ENCODE measurements at regions not wholly inside any gene's neighbourhood (a gene's known extent, or its start where the extent isn't known, plus 50 kb on each side); places are given as distances from the start of the nearest gene placed in this dataset.

DNA sequence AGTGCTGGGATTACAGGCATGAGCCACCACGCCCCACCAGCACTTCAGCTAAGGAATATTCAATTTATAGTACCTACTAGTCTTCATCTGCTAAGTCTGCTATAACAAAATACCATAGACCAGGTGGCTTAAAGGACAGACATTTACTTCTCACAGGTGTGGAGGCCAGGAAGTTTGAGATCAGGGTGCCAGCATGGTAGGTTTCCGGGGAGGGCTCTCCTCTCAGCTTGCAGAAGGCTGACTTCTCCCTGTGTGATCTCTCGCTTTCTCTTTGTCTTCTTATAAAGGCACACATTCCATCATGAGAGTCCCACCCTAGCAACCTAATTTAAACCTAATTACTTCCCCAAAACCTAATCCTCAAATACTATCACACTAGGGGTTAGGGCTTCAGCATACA lies 433.0 kb downstream of the INSC start:
- DNase-seq, result no peak

DNA sequence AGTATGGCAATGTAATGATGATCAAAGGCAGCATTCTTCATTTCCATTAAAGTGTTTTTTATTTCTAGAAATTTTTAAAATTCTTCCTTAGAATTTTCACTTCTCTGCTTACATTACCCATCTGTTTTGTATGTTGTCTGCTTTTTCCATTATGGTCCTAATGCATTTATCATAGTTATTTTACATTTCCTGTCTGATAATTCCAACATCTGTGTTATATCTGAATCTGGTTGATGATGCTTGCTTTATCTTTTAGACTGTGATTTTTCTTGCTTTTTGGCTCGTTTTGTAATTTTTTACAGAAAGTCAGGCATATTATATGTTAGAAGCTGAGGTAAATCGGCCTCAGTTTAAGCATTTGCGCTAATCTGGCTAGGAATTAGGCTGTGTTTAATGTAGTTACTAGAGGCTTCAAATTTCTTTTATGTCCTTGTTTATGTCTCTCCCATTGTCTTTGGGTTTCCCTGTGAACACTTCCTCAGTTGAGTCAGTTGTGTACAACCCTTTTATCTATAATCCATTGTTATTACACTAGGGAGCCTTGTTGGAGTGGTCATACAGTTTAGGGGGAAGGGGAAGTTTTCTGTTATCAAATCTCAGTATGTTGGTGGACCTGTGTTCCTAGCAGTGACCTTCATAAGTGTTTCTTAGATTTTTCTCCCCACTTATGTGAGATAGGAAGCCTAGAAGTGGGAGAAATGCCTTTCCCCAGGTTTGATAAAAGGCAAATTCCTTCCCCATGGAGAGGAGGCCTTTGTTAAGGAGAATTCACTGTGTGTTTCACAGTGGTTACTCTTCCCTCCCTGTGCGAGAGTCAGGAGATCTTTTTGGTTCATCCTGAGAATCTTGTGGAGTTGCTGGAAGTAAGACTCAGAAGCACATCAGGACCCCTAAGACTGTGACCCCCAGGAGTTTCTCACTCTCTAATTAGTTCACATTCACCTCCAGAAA lies 437.5 kb downstream of the INSC start:
- DNase-seq, result no peak

DNA sequence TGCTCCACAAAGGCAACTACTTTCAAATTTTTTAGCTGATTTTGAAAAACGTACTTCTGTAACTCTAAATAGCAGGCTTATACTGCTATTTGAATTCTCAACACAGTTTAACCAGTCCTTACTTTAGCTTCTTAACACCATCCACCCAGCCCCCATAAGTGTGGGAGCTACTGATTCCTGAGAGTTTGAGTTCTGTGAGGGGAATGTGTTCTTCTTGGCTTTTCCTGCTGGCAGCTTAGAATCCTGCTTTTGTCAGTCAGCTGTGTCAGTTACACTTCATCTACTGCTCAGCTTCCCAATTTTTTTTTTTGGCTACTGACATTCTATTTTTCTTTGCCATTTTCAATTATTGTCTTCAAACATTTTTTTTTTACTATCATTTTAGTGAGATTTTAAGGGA lies 440.4 kb downstream of the INSC start:
- no peak for DNase-seq

DNA sequence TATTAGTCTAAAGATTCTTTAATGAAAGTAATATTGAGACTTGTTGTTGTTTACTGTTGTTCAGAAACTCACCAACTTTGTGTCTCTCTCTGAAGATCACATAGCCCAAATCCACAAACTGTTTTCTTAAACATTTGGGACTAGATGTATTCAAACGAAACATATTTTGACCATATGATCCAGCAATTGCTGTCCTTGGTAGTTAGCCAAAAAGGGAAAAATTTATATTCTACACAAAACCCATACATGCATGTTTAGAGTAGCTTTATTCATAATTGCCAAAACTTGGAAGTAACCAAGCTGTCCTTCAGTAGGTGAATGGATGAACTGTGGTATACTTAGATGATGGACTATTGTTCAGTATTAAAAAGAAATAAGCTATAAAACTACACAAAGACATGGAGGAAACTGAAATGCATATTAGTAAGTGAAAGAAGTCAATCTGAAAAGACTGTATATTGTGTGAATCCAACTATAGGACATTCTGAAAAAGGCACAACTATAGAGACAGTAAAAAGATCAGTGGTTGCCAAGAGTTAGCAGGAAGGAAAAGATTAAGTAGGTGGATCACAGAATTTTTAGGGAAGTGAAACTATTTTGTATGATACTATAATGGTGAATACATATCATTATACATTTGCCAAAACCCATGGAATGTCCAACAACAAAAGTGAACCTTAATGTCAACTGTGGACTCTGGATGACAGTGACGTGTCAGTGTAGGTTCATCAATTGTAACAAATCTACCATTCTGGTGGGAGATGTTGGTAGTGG lies 442.9 kb downstream of the INSC start:
- no peak for DNase-seq

DNA sequence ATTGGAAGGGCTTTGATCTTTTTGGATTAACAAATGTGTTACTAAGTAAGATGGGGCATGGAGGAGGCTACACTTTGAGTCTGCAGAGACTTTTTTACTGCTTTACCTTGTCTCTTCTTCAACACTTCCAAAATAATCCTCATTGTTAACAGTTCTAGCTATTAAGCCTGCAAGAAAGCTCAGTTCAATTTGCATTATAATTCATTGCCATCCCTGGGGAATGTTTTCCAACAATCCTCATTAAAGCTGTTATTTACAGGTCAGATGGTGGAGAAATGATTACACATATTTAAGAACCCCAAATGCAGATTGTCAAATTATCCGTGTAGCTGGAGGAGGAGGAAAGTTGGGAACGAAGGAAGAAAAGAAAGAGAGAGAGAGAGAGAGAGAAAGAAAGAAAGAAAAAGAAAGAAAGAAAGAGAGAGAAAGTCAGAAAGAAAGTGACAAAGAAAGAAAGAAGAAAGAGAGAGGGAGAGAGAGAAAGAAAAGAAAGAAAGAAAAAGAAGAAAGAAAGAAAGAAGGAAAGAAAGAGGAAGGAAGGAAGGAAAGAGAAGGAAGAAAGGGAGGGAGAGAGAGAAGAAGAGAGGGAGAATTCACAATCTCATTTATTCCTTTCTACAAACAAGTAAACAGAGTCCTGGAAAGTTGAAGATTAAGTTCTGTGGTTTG lies 443.9 kb downstream of the INSC start:
- no peak for DNase-seq

DNA sequence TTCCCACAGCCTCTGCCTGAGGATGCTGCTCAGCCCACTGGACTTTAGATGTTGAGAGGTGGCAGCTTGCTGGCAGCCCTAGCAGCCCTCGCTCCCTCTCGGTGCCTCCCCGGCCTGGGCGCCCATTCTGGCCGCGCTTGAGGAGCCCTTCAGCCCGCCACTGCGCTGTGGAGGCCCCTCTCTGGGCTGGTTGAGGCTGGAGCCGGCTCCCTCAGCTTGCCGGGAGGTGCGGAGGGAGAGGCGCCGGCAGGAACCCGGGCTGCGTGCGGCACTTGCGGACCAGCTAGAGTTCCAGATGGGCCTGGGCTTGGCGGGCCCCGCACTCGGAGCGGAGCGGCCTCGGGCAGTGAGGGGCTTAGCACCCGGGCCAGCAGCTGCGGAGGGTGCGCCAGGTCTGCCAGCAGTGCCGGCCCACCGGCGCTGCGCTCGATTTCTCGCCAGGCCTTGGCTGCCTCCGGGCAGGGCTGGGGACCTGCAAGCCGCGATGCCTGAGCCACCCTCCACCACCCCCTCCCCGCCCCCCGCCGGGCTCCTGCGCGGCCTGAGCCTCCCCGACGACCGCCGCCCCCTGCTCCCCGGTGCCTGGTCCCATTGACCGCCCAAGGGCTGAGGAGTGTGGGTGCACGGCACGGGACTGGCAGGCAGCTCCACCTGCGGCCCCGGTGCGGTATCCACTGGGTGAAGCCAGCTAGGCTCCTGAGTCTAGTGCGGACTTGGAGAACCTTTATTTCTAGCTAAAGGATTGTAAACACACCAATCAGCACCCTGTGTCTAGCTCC lies 446.2 kb downstream of the INSC start:
- no peak for DNase-seq

DNA sequence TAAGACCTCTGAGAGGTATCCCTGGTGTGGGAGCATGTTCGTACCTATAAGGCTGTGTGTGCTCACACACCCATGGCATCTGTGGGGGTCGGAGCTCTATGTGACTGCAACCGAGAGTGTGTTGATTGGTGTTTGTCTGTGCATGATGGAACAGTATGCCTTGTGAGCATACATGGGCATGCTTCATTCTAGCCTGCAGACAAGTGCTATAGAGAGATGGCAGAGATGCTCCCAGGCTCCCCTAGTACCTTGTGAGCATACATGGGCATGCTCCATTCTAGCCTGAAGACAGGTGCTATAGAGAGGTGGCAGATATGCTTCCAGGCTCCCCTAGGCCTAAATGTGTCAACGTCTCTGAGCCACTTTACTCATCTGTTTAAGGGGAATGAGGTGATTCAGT lies 447.5 kb downstream of the INSC start:
- DNase-seq, result no peak

DNA sequence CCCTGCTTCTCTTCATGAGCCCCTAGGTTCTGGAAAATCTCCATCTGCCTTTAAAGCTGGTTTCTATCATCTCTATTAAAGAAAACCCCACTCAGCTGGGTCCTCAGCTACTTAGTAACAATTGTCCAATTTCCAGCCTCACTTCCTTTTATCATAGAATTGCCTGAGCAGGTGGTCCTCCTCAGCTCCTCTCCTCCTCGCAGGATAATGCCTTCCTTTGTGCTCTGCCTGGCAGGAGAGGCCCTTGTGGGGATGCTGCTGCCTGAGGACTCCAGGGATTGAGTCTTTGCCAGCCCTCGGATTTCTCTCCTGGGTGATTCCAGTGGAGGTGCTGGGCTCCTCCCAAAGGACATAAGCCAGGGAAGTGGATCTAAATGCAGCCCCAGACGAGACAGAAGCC lies 448.3 kb downstream of the INSC start:
- no peak for DNase-seq

DNA sequence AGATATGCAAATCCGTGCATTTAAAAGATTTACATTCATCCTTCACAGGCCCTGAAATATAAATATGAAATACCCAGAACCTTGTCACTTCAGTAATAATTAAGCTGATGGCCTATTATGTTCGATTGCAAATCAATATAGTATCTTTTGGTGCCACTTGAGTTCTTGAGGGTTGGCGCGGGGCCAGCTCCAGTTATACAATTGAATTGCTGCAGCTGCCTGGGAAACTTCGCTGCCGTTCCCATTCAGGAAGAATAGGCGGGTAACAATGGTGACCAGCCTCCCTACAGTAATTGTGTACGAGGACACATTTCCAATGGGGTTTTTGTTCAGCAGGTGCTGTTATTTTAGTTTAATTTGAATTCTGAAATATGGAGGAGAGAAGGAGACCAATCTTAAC lies 451.2 kb downstream of the INSC start:
- DNase-seq, result no peak

DNA sequence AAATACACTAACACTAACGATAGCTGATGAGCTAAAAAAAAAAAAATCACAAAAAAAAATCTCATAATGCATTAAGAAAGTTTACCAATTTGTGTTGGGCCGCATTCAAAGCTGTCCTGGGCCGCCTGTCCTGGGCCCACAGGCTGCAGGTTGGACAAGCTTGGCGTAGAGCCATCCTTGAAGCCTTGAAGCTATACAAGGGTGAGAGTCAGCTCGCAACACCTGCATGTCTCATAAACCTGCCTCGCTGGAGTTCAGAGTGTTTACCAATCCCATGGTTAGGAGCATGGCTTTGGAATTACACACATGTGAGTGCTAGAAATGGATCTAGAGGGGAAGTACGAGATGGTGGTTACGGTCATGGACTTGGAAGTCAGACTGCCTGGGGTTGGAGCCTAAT lies 453.7 kb downstream of the INSC start:
- DNase-seq, result no peak

DNA sequence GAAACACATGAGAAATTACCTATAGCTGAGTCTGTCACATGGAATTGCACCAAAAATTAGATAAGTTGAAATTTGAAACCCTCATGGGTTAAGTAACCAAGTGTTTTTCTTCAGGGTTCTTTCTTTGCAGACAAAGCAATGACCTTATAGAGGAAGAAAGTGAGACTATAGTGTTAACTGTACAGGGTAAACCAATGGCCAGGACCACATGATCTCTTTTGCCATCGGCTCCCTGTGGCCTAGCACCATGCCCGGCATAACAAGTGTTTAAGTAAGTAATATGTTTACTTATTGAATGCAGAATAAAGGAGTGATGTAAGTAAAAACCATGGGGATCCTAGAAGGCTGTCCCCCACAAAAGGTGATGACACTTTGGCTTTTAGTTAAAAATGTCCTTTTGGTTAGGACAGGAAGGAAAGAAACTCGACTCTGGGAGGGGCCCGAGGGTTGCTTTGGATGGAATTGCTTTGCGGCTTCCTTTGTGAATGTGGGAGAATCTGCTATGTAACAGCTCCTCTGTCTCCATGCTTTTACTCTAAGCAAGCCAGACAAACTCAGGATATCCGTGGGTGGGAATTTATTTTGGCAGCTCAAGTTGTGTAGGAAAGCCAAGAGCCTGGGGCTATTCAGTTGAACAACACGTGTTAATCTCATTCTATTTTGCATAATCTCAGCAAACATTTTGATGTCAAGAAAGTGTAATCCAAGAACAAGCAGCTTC lies 454.7 kb downstream of the INSC start:
- DNase-seq, result no peak

DNA sequence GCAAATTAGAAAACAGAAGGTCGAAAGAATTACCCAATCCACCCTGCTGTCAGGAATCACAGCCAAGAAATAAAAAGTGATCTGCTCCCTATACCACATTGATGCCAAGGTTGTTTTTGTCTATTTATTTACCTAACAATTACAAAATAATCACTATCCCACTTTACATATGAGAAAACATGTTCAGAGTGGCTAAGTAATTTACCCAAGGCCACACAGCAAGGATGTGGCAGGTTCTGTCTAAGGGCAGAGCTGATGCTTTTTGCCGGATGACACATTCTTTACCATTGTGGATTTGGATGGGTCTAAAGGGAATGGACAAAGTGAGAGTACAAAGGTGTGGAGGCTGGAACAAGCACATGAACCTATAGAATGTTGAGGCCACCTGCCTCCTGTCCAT lies 460.7 kb downstream of the INSC start:
- no peak for DNase-seq

DNA sequence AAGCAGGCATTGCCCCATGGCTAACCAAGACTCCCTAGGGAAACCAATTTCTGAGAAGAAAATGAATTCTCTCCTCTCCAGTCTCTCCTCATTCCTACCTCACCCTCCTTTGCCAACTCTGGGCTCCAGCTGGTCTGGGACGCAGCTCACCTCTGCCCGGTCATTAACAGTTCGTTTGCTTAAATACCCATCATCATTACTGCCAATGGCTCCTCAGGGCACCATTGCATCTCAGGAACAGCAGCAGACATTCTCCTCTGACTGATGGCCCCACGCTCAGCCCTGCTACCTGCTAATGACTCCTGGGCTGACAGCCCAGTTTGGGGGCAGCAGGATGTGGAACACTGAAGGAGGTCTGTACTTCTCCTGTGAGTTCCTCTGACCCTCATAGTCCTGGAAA lies 462.0 kb downstream of the INSC start:
- no peak for DNase-seq

DNA sequence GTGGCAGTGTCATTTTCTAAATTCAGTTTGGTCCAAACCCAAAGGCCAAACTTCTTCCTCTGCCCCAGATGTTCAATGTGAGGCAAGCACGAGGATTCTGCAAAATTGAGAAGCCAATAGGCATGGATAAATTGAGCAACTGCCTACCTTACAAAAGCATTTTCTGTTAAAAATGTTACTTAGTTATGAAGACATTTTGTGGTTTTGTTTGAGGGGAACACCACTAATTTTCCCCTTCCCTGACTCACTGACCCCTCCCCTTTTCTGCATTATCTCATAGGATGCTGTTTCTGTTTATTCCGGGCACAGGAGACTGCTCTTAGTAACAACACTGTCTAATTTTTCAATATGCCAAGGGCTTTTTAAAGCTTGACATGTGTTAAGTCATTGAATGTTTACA lies 462.8 kb downstream of the INSC start:
- no peak for DNase-seq

DNA sequence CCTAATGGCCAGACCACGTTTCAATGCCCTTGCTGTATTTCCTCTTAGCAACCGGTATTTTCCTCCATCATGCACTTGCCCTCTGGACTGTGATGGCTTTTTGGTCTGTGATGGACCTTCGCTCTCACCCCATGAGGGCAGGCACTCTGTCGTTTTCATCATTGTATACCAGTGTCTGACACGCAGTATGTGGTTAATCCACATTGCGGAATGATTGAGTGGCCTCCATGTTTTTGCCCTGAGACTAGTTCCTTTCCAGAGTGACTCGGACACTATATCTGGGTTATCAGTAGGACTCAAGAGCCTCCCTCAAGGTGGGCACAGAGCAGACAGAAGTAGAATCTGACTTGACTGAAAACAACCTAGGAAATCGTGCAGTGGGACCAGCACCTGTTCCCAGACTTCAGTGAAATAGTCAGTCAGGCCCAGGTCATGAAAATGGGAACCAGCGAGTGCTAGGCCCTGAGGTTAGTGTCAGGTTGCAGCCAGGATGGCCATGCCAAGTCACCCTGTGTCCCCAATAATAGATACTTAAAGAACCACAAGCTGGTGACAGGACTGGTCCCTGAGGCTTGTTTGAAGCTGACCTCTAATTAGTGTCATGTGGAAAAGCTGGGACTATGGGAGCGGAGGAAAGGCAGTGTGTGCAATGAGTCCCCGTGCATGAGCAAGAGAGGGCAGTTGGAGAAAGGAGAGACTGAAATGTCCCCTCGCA lies 464.7 kb downstream of the INSC start:
- no peak for DNase-seq

DNA sequence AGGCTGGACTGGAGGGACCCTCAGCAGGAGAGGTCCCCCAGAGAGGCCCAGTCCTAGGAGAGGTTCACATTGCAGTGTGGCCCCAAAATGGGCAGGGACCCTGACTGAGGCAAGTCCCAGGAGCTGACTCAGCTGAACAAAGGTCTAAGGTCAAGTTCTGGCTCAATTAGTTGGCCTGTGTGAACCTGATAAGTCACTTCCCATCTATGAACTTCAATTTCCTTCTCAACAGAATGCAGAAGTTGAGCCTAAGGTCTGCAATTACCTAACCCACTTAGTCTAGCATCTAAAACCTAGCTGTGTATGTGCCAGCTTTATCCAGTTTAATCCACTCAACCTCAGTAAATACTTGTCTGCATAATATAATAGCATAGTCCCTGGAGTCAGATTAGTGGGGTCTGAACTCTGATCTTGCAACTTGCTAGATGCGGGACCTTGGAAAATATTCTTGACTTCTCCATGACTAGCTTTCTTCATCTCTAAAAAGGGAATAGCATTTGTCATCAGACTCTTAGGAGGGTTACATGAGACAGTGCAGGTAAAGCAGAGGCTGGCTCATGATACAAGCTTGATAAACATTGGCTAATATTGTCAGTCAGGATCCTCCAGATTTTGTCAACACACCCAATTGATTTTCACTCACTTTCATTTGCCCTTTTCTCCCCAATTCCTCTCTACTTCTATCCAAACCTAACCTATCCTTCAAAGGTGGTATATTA lies 465.5 kb downstream of the INSC start:
- DNase-seq, result no peak

DNA sequence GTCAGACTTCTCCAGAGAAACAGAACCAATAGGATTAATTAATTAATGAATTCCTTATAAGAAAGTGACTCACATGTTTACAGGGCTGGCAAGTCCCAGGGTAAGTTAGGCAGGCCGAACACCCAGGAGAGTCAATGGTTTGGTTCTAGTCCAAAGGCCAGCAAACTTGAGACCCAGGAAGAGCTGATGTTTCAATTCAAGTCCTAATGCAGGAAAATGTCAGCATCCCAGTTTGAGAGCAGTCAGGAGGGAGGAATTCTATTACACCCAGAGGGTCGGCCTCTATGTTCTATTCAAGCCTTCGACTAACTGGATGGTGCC lies 466.0 kb downstream of the INSC start:
- no peak for DNase-seq

DNA sequence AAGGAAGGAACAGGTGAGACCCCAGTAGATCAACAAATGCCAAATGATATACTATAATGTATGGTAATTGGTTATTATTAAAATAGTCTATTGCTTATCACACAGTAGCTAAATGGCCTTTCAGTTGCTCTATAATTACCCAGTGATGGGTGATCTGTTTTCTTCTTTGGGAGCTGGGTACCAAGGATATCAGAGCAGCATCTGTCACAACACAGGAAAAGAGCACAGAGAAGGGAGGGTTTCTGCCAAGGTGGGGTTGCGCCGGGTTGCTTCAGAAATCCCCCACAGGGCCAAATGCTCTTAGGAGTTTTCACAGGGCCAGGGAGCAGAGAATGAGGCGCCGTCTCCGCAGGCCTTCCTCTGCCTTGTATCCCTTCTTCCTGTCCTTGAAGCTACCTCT lies 469.4 kb downstream of the INSC start:
- DNase-seq, result no peak

DNA sequence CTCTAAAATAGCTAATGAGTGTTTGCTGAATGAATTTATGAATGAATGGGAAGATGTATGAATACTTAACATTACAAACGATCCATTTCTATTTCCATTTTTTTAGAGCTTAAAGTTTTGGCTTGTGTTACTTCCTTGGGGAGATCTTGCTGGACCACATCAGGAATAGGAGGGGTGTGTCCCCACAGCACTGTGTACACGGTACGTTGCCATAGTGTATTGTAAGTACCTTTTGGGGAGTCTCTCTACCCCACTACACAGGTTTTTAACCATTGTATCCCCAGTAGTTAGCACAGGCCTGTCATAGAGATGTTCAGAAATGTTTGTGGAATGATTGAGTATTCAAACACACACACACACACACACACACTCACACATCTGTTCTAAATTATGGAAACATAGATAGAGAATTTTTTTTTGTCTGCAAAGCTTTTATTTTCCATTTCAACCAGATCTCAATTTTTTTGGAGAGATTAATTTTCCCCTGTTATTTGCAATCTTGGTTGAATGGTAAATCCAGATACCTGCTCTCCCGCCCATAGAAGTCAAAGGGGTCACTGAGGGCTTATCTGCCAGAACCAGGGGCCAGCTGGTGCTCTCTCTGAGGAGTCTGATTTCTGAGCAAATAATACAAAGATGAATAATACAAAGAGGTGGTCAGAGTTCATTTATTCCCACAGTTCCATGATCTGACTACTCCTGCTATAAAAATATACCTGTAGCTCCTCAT lies 471.0 kb downstream of the INSC start:
- no peak for DNase-seq

DNA sequence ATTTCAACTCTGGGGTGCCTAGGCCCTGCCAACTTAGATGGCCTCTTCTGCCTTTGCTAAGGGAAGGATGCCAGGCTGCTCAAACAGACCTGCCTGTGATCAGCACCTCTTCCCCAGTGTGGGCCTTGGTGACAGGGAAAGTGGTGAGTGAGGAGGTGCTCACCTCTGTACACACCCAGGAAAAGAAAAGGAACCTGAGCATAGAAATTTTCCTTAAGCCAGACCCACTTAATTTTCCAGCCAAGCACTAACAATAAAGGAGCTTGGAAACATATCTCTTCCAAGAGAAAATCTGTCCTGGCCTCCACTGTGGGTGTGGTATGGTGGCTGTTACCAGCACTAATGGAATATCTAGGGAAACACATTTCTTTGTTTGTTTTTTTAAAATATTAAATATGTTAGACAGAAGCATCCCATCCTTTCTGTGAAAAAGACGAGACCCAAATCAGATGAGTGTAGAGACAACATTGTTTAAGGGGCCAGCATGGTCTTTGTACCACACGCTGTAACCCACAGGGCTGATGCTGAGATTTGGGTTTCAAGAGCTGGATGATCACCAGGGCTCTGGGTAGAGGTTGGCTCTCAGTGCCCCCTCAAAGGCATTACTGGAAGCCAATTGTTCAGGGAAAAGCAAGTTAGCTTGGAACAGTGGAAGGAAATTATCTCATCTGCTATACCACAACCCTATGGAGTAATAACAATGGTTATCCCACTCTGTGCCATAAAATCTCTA lies 472.2 kb downstream of the INSC start:
- no peak for DNase-seq
